ENCODE measurements at regions not wholly inside any gene's neighbourhood (a gene's known extent, or its start where the extent isn't known, plus 50 kb on each side); places are given as distances from the start of the nearest gene placed in this dataset.

DNA sequence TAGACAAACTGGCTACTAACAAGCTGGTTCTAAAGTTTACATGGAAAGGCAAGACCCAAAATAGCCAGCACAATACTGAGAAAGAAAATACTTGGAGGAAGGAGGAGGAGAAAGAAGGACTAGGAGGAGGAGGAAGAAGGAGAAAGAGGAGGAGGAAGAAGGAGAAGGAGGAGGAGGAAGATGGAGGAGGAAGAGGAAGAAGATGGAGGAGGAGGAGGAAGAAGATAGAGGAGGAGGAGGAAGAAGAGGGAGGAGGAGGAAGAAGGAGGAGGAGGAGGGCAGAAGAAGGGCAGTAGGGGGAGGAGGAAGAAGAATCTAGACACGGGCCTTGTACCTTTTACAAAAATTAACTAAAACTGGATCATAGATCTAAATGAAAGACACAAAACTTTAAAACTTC is 92.6 kb downstream of the METTL4 start:
- TF ChIP-seq, protein P1, sequence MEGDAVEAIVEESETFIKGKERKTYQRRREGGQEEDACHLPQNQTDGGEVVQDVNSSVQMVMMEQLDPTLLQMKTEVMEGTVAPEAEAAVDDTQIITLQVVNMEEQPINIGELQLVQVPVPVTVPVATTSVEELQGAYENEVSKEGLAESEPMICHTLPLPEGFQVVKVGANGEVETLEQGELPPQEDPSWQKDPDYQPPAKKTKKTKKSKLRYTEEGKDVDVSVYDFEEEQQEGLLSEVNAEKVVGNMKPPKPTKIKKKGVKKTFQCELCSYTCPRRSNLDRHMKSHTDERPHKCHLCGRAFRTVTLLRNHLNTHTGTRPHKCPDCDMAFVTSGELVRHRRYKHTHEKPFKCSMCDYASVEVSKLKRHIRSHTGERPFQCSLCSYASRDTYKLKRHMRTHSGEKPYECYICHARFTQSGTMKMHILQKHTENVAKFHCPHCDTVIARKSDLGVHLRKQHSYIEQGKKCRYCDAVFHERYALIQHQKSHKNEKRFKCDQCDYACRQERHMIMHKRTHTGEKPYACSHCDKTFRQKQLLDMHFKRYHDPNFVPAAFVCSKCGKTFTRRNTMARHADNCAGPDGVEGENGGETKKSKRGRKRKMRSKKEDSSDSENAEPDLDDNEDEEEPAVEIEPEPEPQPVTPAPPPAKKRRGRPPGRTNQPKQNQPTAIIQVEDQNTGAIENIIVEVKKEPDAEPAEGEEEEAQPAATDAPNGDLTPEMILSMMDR (IDR thresholded peaks at IDR 0.05; ENCODE audit: extremely low read depth, missing control alignments), result no peak
- no peak for DNase-seq (ENCODE audit: low spot score)

GRCh38 chr18:2480536-2480935 is 90.8 kb downstream of the METTL4 start:
- TF ChIP-seq, protein P1 (IDR thresholded peaks at IDR 0.05; ENCODE audit: extremely low read depth, missing control alignments), result no peak
- DNase-seq (ENCODE audit: low spot score), result no peak

GRCh38 chr18:2482706-2483475 is 88.4 kb downstream of the METTL4 start:
- no peak for DNase-seq (ENCODE audit: low spot score)
- TF ChIP-seq, protein P1 (IDR thresholded peaks at IDR 0.05; ENCODE audit: extremely low read depth, missing control alignments), result no peak

- TF ChIP-seq, protein P1 (IDR thresholded peaks at IDR 0.05; ENCODE audit: extremely low read depth, missing control alignments), result no peak
- no peak for DNase-seq (ENCODE audit: low spot score)
Observed at GRCh38 chr18:2485983-2486382, 85.3 kb downstream of the METTL4 start.

DNA sequence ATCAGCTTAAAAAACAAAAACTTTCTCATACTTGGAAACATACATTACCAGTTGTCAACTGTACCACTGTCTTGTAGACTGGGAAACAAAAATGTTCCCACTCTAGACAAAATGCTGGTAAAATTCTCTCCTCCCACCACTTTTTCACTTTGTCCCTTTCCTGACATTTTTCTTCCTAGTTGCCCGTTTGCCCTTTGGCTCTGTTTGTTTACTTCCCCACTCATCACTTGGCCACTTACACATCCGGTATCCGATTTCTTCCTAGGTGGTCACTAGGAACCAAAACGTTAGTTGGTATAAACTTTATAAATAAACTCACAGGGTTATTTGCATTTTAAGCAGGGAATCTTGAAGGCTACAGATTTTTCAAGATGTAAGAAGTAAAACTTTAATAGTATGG is 84.9 kb downstream of the METTL4 start:
- TF ChIP-seq, protein P1 (IDR thresholded peaks at IDR 0.05; ENCODE audit: extremely low read depth, missing control alignments), result no peak
- DNase-seq (ENCODE audit: low spot score), result no peak

Data from GM20000 (cell line).